CD8-positive, alpha-beta memory T cell (primary cell): ENCODE measurements at regions not wholly inside any gene's neighbourhood (a gene's known extent, or its start where the extent isn't known, plus 50 kb on each side); places are given as distances from the start of the nearest gene placed in this dataset.

Source experiments
- CTCF ChIA-PET: fragments of 350-600 bp; sonication (Branson Sonifier 250); formaldehyde crosslinking; loops from one replicate; lab custom pipeline; 2021; ENCODE audit warnings: antibody characterized with exemption; lab: Charles Lee
- POLR2A ChIA-PET: fragments of 350-600 bp; sonication (Branson Sonifier 250); formaldehyde crosslinking; loops from one replicate; lab custom pipeline; 2021; ENCODE audit warnings: antibody characterized with exemption; lab: Charles Lee
- DNase-seq, 5 donors: peaks; one replicate each; pipeline versions ENCODE4 v3.0.0 to v3.0.0-alpha.2; 2020 to 2022; ENCODE audit warnings: mixed read lengths in 1 of 5
- H3K27ac ChIP-seq: one replicate; pipeline ENCODE4 v1.7.0; 2013; ENCODE audit warnings: low read depth, mild to moderate bottlenecking, low read length, moderate library complexity
- H3K27me3 ChIP-seq: 2 replicates; pipeline ENCODE4 v1.7.0; 2013; ENCODE audit warnings: low read length, mild to moderate bottlenecking; ENCODE audit not compliant: insufficient read depth, poor library complexity, severe bottlenecking
- H3K36me3 ChIP-seq: 2 replicates; pipeline ENCODE4 v1.7.0; 2013; ENCODE audit warnings: mild to moderate bottlenecking, low read length, moderate library complexity; ENCODE audit not compliant: insufficient read depth
- H3K4me1 ChIP-seq: 2 replicates; pipeline ENCODE4 v1.7.0; 2013; ENCODE audit warnings: mild to moderate bottlenecking, low read length, moderate library complexity; ENCODE audit not compliant: insufficient read depth
- H3K4me3 ChIP-seq: 2 replicates; pipeline ENCODE4 v1.7.0; 2013; ENCODE audit warnings: mild to moderate bottlenecking, low read length
- H3K9me3 ChIP-seq: 2 replicates; pipeline ENCODE4 v1.7.0; 2013; ENCODE audit warnings: mild to moderate bottlenecking, low read length
- H3K27ac Mint-ChIP-seq, 8 donors: one replicate each; pipeline ENCODE4 v1.8.0; 2020 to 2021; ENCODE audit warnings: mixed read lengths in 8 of 8, mild to moderate bottlenecking in 6 of 8, inconsistent platforms in 3 of 8, moderate library complexity in 3 of 8
- H3K27me3 Mint-ChIP-seq, 2 donors: one replicate each; pipeline ENCODE4 v1.8.0; 2020 to 2021; ENCODE audit warnings: mixed read lengths in 2 of 2, mild to moderate bottlenecking in 1 of 2, moderate library complexity in 1 of 2
- H3K36me3 Mint-ChIP-seq, 3 donors: one replicate each; pipeline ENCODE4 v1.8.0; 2020 to 2021; ENCODE audit warnings: mixed read lengths in 3 of 3, inconsistent platforms in 1 of 3, mild to moderate bottlenecking in 1 of 3
- H3K4me1 Mint-ChIP-seq, 3 donors: one replicate each; pipeline ENCODE4 v1.8.0; 2020 to 2021; ENCODE audit warnings: mixed read lengths in 3 of 3, inconsistent platforms in 1 of 3, mild to moderate bottlenecking in 1 of 3
- H3K4me3 Mint-ChIP-seq, 7 donors: one replicate each; pipeline ENCODE4 v1.8.0; 2020 to 2021; ENCODE audit warnings: mixed read lengths in 7 of 7, mild to moderate bottlenecking in 6 of 7, moderate library complexity in 4 of 7, inconsistent platforms in 2 of 7
- H3K9me3 Mint-ChIP-seq, 5 donors: one replicate each; pipeline ENCODE4 v1.8.0; 2020 to 2022; ENCODE audit warnings: mixed read lengths in 5 of 5, mild to moderate bottlenecking in 3 of 5, moderate library complexity in 2 of 5, inconsistent platforms in 1 of 5

- H3K4me1 ChIP-seq, result no peaks in the 10 kb centered on the region
- CTCF ChIA-PET, result no interaction called here
- no peaks in the 10 kb centered on the region for H3K36me3 Mint-ChIP-seq
- no peaks in the 10 kb centered on the region for H3K9me3 Mint-ChIP-seq
- no peaks in the 10 kb centered on the region for H3K27me3 ChIP-seq
- H3K27ac Mint-ChIP-seq, result no peak overlapping the region
- H3K36me3 ChIP-seq, result no peaks in the 10 kb centered on the region
- peaks cover 13 to 22% of the 10 kb centered on the region in 2 donors for H3K27me3 Mint-ChIP-seq
- peak in 1 of 5 donors; percentile 27 for DNase-seq
- H3K4me3 ChIP-seq, result no peak overlapping the region
- no peaks in the 10 kb centered on the region for H3K4me1 Mint-ChIP-seq
- POLR2A ChIA-PET, result no interaction called here
- no peak overlapping the region for H3K27ac ChIP-seq
- no peak overlapping the region for H3K4me3 Mint-ChIP-seq
- no peaks in the 10 kb centered on the region for H3K9me3 ChIP-seq
Observed at GRCh38 chr20:63130658-63131577, 85.0 kb downstream of the YTHDF1 start.

- Mint-ChIP-seq H3K4me3 (no peak overlapping the region), H3K27me3 (peaks cover 19% of the 10 kb centered on the region in 2 donors), H3K9me3 (no peaks in the 10 kb centered on the region), H3K36me3 (no peaks in the 10 kb centered on the region), H3K27ac (no peak overlapping the region), H3K4me1 (no peaks in the 10 kb centered on the region)
- Histone ChIP-seq H3K27me3 (no peaks in the 10 kb centered on the region), H3K9me3 (no peaks in the 10 kb centered on the region), H3K4me1 (no peaks in the 10 kb centered on the region), H3K4me3 (no peak overlapping the region), H3K27ac (no peak overlapping the region), H3K36me3 (no peaks in the 10 kb centered on the region)
- POLR2A ChIA-PET, result no interaction called here
- CTCF ChIA-PET, result no interaction called here
- peak in 1 of 5 donors; percentile 23 for DNase-seq
Observed at GRCh38 chr20:63129991-63130657, 85.8 kb downstream of the YTHDF1 start.

GRCh38 chr20:63129376-63129965, 86.5 kb downstream of the YTHDF1 start:
- ChIA-PET POLR2A (no interaction called here), CTCF (no interaction called here)
- no peaks in the 10 kb centered on the region for H3K4me1 ChIP-seq
- Mint-ChIP-seq H3K4me1 (no peaks in the 10 kb centered on the region), H3K27ac (no peak overlapping the region), H3K9me3 (no peaks in the 10 kb centered on the region), H3K36me3 (no peaks in the 10 kb centered on the region), H3K27me3 (peaks cover 19 to 20% of the 10 kb centered on the region in 2 donors), H3K4me3 (no peak overlapping the region)
- H3K9me3 ChIP-seq, result no peaks in the 10 kb centered on the region
- no peak overlapping the region for H3K4me3 ChIP-seq
- DNase-seq, result peak in 1 of 5 donors; percentile 30
- no peaks in the 10 kb centered on the region for H3K27me3 ChIP-seq
- no peak overlapping the region for H3K27ac ChIP-seq
- no peaks in the 10 kb centered on the region for H3K36me3 ChIP-seq

GRCh38 chr20:63128956-63129355, 87.0 kb downstream of the YTHDF1 start:
- peak in 1 of 5 donors; percentile 37 for DNase-seq
- no peaks in the 10 kb centered on the region for H3K9me3 ChIP-seq
- no peaks in the 10 kb centered on the region for H3K4me1 ChIP-seq
- H3K4me1 Mint-ChIP-seq, result no peaks in the 10 kb centered on the region
- no peaks in the 10 kb centered on the region for H3K36me3 Mint-ChIP-seq
- no peaks in the 10 kb centered on the region for H3K27me3 ChIP-seq
- ChIA-PET POLR2A (no interaction called here), CTCF (no interaction called here)
- H3K4me3 Mint-ChIP-seq, result no peak overlapping the region
- H3K9me3 Mint-ChIP-seq, result no peaks in the 10 kb centered on the region
- H3K27ac ChIP-seq, result no peak overlapping the region
- peaks cover 19 to 23% of the 10 kb centered on the region in 2 donors for H3K27me3 Mint-ChIP-seq
- no peak overlapping the region for H3K27ac Mint-ChIP-seq
- no peaks in the 10 kb centered on the region for H3K36me3 ChIP-seq
- H3K4me3 ChIP-seq, result no peak overlapping the region

- H3K27me3 ChIP-seq, result no peaks in the 10 kb centered on the region
- no peaks in the 10 kb centered on the region for H3K9me3 Mint-ChIP-seq
- no peak overlapping the region for H3K4me3 ChIP-seq
- no peaks in the 10 kb centered on the region for H3K36me3 Mint-ChIP-seq
- peaks cover 17 to 23% of the 10 kb centered on the region in 2 donors for H3K27me3 Mint-ChIP-seq
- no peaks in the 10 kb centered on the region for H3K4me1 Mint-ChIP-seq
- H3K36me3 ChIP-seq, result no peaks in the 10 kb centered on the region
- H3K4me3 Mint-ChIP-seq, result no peak overlapping the region
- H3K27ac Mint-ChIP-seq, result no peak overlapping the region
- peak in 1 of 5 donors; percentile 15 for DNase-seq
- H3K9me3 ChIP-seq, result no peaks in the 10 kb centered on the region
- ChIA-PET CTCF (no interaction called here), POLR2A (no interaction called here)
- H3K27ac ChIP-seq, result no peak overlapping the region
- no peaks in the 10 kb centered on the region for H3K4me1 ChIP-seq
Observed at GRCh38 chr20:63128367-63128766, 87.6 kb downstream of the YTHDF1 start.

GRCh38 chr20:63127700-63128364, 88.1 kb downstream of the YTHDF1 start:
- H3K27me3 ChIP-seq, result no peaks in the 10 kb centered on the region
- CTCF ChIA-PET, result no interaction called here
- DNase-seq, result no peak
- Mint-ChIP-seq H3K27me3 (peaks cover 18 to 23% of the 10 kb centered on the region in 2 donors), H3K9me3 (no peaks in the 10 kb centered on the region), H3K4me3 (no peak overlapping the region), H3K36me3 (no peaks in the 10 kb centered on the region), H3K27ac (no peak overlapping the region), H3K4me1 (no peaks in the 10 kb centered on the region)
- H3K27ac ChIP-seq, result no peak overlapping the region
- no peaks in the 10 kb centered on the region for H3K9me3 ChIP-seq
- H3K4me1 ChIP-seq, result no peaks in the 10 kb centered on the region
- no peak overlapping the region for H3K4me3 ChIP-seq
- H3K36me3 ChIP-seq, result no peaks in the 10 kb centered on the region
- POLR2A ChIA-PET, result no interaction called here

GRCh38 chr20:63126876-63127699, 88.8 kb downstream of the YTHDF1 start:
- CTCF ChIA-PET, result no interaction called here
- H3K36me3 Mint-ChIP-seq, result no peaks in the 10 kb centered on the region
- no peaks in the 10 kb centered on the region for H3K27me3 ChIP-seq
- no peaks in the 10 kb centered on the region for H3K4me1 Mint-ChIP-seq
- H3K4me3 ChIP-seq, result no peak overlapping the region
- H3K27ac Mint-ChIP-seq, result no peak overlapping the region
- no peaks in the 10 kb centered on the region for H3K9me3 Mint-ChIP-seq
- DNase-seq, result peak in 1 of 5 donors; percentile 34
- no peaks in the 10 kb centered on the region for H3K9me3 ChIP-seq
- H3K4me1 ChIP-seq, result no peaks in the 10 kb centered on the region
- H3K36me3 ChIP-seq, result no peaks in the 10 kb centered on the region
- no peak overlapping the region for H3K4me3 Mint-ChIP-seq
- no peak overlapping the region for H3K27ac ChIP-seq
- peaks cover 19 to 26% of the 10 kb centered on the region in 2 donors for H3K27me3 Mint-ChIP-seq
- POLR2A ChIA-PET, result no interaction called here
